Naive B cell (primary cell): ENCODE measurements at regions not wholly inside any gene's neighbourhood (a gene's known extent, or its start where the extent isn't known, plus 50 kb on each side); places are given as distances from the start of the nearest gene placed in this dataset.

Experiments used
- ATAC-seq, 2 donors: fragments of 150-1000 bp; cut with Tn5 transposase; 2 replicates each; pipeline ENCODE4 v1.10.0; 2021; ENCODE audit warnings: low read depth in 2 of 2, mild to moderate bottlenecking in 2 of 2, moderate library complexity in 2 of 2
- DNase-seq: peaks from one replicate; pipeline ENCODE4 v3.0.0; 2022
- H3K27ac Mint-ChIP-seq, 6 donors: one replicate each; pipeline ENCODE4 v1.8.0; 2020 to 2022; ENCODE audit warnings: mild to moderate bottlenecking in 6 of 6, mixed read lengths in 6 of 6, moderate library complexity in 5 of 6, inconsistent platforms in 2 of 6
- H3K27me3 Mint-ChIP-seq, 3 donors: one replicate each; pipeline ENCODE4 v1.8.0; 2021 to 2022; ENCODE audit warnings: mixed read lengths in 3 of 3, mild to moderate bottlenecking in 1 of 3
- H3K36me3 Mint-ChIP-seq, 2 donors: one replicate each; pipeline ENCODE4 v1.8.0; 2020 to 2022; ENCODE audit warnings: mixed read lengths in 2 of 2, inconsistent platforms in 1 of 2, mild to moderate bottlenecking in 1 of 2
- H3K4me1 Mint-ChIP-seq, 3 donors: one replicate each; pipeline ENCODE4 v1.8.0; 2020 to 2022; ENCODE audit warnings: mixed read lengths in 3 of 3, inconsistent platforms in 1 of 3, mild to moderate bottlenecking in 1 of 3, moderate library complexity in 1 of 3
- H3K4me3 Mint-ChIP-seq, 8 donors: one replicate each; pipeline ENCODE4 v1.8.0; 2020 to 2022; ENCODE audit warnings: mild to moderate bottlenecking in 8 of 8, mixed read lengths in 8 of 8, moderate library complexity in 8 of 8, inconsistent platforms in 2 of 8
- H3K9me3 Mint-ChIP-seq, 7 donors: one replicate each; pipeline ENCODE4 v1.8.0; 2020 to 2022; ENCODE audit warnings: mixed read lengths in 7 of 7, mild to moderate bottlenecking in 5 of 7, inconsistent platforms in 2 of 7, moderate library complexity in 1 of 7

- H3K4me1 Mint-ChIP-seq: peaks cover 0 to 18% (median 13%) of the 10 kb centered on the region in 3 donors
- H3K9me3 Mint-ChIP-seq: no peaks in the 10 kb centered on the region
- H3K4me3 Mint-ChIP-seq: no peak overlapping the region
- DNase-seq (no peak), ATAC-seq (no peak)
- H3K27ac Mint-ChIP-seq: peak overlapping the region in 3 of 6 donors; percentile 3 to 60 (median 3)
- no peaks in the 10 kb centered on the region for H3K36me3 Mint-ChIP-seq
- H3K27me3 Mint-ChIP-seq: no peaks in the 10 kb centered on the region
Observed at GRCh38 chr10:3866332-3866731, 81.3 kb upstream of the KLF6 start.

GRCh38 chr10:3865565-3865964 is 80.6 kb upstream of the KLF6 start:
- Mint-ChIP-seq H3K36me3 (no peaks in the 10 kb centered on the region), H3K4me3 (no peak overlapping the region), H3K27me3 (no peaks in the 10 kb centered on the region)

DNA sequence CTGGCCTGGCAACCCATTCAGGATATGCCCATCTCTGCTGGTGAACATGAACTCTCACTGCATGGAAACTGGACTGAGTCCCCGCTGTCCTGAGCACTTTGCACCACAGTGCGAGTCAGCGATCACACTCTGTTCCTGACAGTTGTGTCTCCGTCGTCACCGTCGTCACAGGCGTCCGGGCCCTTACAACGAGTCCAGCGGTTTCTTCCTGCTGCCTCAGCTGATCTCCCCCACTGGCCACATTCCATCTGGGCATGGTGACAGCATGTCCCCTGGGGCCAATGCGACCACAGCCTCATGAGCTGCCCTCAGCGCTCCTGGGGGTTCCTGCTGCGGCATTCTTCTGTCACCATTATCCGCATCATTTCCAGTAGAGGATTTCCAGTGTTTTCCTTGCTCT is 76.8 kb upstream of the KLF6 start:
- H3K27ac Mint-ChIP-seq: peak overlapping the region in 1 of 6 donors; percentile 68
- H3K36me3 Mint-ChIP-seq: no peaks in the 10 kb centered on the region
- no peak overlapping the region for H3K4me3 Mint-ChIP-seq
- peaks cover 0 to 3% (median 0%) of the 10 kb centered on the region in 3 donors for H3K4me1 Mint-ChIP-seq
- H3K9me3 Mint-ChIP-seq: no peaks in the 10 kb centered on the region
- no peak for ATAC-seq
- H3K27me3 Mint-ChIP-seq: no peaks in the 10 kb centered on the region
- DNase-seq: no peak

More at GRCh38 chr10:3865565-3865964, 80.6 kb upstream of the KLF6 start:
- DNase-seq (no peak), ATAC-seq (no peak)
- Mint-ChIP-seq H3K27ac (no peak overlapping the region), H3K4me1 (peaks cover 0 to 17% (median 13%) of the 10 kb centered on the region in 3 donors), H3K9me3 (no peaks in the 10 kb centered on the region)

- H3K27me3 Mint-ChIP-seq: no peaks in the 10 kb centered on the region
- no peak for ATAC-seq
- peaks cover 0 to 3% (median 0%) of the 10 kb centered on the region in 3 donors for H3K4me1 Mint-ChIP-seq
- H3K36me3 Mint-ChIP-seq: no peaks in the 10 kb centered on the region
- DNase-seq: no peak
- H3K4me3 Mint-ChIP-seq: no peak overlapping the region
- no peaks in the 10 kb centered on the region for H3K9me3 Mint-ChIP-seq
- no peak overlapping the region for H3K27ac Mint-ChIP-seq
Observed at GRCh38 chr10:3858051-3858845, 73.2 kb upstream of the KLF6 start.

GRCh38 chr10:3857318-3857717 is 72.3 kb upstream of the KLF6 start:
- DNase-seq: no peak
- H3K27ac Mint-ChIP-seq: no peak overlapping the region

GRCh38 chr10:3856593-3856992 is 71.6 kb upstream of the KLF6 start:
- Mint-ChIP-seq H3K4me3 (no peak overlapping the region), H3K27ac (peak overlapping the region in 2 of 6 donors; percentile 10 to 78)
- no peak for ATAC-seq

More at GRCh38 chr10:3857318-3857717, 72.3 kb upstream of the KLF6 start:
- Mint-ChIP-seq H3K4me1 (peaks cover 0 to 3% (median 0%) of the 10 kb centered on the region in 3 donors), H3K27me3 (no peaks in the 10 kb centered on the region), H3K9me3 (no peaks in the 10 kb centered on the region), H3K4me3 (no peak overlapping the region), H3K36me3 (no peaks in the 10 kb centered on the region)
- ATAC-seq: no peak

DNA sequence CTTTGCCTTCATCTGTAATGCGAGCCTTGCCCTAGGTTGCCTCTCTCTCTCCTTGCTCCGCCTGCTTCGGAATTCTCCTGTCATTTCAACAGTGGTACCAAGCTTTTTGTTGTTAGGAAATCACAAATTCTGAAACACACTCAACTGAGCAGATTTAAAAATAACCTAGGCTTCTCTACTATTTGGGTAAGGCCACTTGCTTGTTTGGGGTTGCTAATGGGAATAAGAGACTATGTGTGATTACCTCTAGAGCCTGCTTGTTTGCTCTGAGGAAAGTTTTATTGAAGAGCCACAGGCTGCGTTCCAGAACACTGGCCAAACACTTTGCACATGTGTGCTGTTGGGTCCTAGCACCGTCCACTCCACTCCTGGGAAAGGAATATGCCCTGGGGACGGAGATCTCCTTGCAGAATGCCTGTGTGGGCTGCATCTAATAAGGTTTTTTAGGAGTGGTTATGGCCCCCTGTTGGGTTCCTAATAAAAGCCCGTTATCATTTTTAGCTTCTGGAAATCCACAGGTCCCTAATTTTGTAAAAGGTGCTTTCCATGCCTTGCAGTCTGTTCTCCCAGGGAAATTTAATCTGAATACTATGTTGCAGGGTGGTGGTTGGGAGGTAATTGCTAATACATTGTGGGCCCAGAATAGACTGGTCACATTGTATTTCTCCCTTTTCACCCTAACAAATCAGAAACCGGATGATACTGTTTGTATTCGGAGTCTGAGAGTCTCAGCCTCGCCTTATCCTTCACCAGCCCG is 68.7 kb upstream of the KLF6 start:
- H3K27me3 Mint-ChIP-seq: no peaks in the 10 kb centered on the region
- DNase-seq (no peak), ATAC-seq (no peak)
- H3K36me3 Mint-ChIP-seq: no peaks in the 10 kb centered on the region
- peak overlapping the region in 3 of 6 donors; percentile 21 to 79 (median 64) for H3K27ac Mint-ChIP-seq
- H3K4me1 Mint-ChIP-seq: peaks cover 17 to 24% (median 19%) of the 10 kb centered on the region in 3 donors
- H3K9me3 Mint-ChIP-seq: no peaks in the 10 kb centered on the region
- H3K4me3 Mint-ChIP-seq: peak overlapping the region in 1 of 8 donors; percentile 29

More at GRCh38 chr10:3856593-3856992, 71.6 kb upstream of the KLF6 start:
- no peaks in the 10 kb centered on the region for H3K9me3 Mint-ChIP-seq
- H3K4me1 Mint-ChIP-seq: peaks cover 5 to 6% (median 5%) of the 10 kb centered on the region in 3 donors
- H3K36me3 Mint-ChIP-seq: no peaks in the 10 kb centered on the region
- no peaks in the 10 kb centered on the region for H3K27me3 Mint-ChIP-seq
- no peak for DNase-seq

GRCh38 chr10:3853016-3853415 is 68.0 kb upstream of the KLF6 start:
- Mint-ChIP-seq H3K27ac (peak overlapping the region in 1 of 6 donors; percentile 27), H3K4me3 (no peak overlapping the region), H3K9me3 (no peaks in the 10 kb centered on the region), H3K4me1 (peaks cover 17 to 24% (median 19%) of the 10 kb centered on the region in 3 donors), H3K36me3 (no peaks in the 10 kb centered on the region), H3K27me3 (no peaks in the 10 kb centered on the region)
- DNase-seq (no peak), ATAC-seq (no peak)

DNA sequence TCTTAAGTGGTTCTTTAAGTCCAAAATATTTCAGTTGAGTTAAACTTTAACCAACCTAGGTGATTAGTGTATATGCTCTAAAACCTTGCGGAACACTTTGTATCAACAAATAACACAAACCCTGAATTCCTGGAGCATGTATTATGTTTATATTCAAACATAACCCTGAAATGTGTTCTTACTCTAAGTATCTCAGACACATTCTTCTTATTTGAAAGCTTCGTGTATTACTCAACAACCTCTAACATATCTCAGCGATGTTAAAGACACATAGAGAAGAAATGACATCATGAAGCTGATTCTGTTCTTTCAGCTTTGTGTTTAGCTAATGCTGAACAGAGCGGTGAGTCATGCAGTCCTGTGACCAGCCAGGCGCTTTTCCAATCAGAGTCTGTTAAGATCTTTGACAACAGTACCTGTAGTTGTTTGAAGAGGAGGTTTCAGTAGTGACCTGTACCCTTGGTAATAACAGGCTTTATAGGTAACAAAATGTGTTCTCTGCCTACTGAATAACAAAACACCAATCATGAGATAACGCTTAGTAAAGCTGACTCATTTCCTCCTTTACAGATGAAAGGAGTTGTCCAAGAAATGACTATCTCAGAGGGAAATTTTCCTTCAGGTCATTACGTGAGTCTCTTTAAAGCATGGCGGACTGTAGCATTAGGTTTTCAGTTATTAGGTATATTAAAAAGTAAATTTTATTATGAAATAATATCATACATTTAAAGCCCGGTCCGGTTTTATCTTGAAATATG is 67.3 kb upstream of the KLF6 start:
- Mint-ChIP-seq H3K4me1 (peaks cover 17 to 24% (median 19%) of the 10 kb centered on the region in 3 donors), H3K9me3 (no peaks in the 10 kb centered on the region), H3K27ac (peak overlapping the region in 3 of 6 donors; percentile 36 to 86 (median 38)), H3K4me3 (no peak overlapping the region), H3K27me3 (no peaks in the 10 kb centered on the region), H3K36me3 (no peaks in the 10 kb centered on the region)
- ATAC-seq (peak; percentile 26 to 52), DNase-seq (no peak)

GRCh38 chr10:3850999-3851937 is 66.3 kb upstream of the KLF6 start:
- ATAC-seq (peak; percentile 91 to 96), DNase-seq (peak; percentile 53)
- Mint-ChIP-seq H3K27me3 (no peaks in the 10 kb centered on the region), H3K4me1 (peaks cover 17 to 24% (median 19%) of the 10 kb centered on the region in 3 donors), H3K4me3 (peak overlapping the region in 5 of 8 donors; percentile 1 to 74 (median 42)), H3K9me3 (no peaks in the 10 kb centered on the region), H3K27ac (peak overlapping the region; percentile 33 to 92 (median 79)), H3K36me3 (no peaks in the 10 kb centered on the region)

DNA sequence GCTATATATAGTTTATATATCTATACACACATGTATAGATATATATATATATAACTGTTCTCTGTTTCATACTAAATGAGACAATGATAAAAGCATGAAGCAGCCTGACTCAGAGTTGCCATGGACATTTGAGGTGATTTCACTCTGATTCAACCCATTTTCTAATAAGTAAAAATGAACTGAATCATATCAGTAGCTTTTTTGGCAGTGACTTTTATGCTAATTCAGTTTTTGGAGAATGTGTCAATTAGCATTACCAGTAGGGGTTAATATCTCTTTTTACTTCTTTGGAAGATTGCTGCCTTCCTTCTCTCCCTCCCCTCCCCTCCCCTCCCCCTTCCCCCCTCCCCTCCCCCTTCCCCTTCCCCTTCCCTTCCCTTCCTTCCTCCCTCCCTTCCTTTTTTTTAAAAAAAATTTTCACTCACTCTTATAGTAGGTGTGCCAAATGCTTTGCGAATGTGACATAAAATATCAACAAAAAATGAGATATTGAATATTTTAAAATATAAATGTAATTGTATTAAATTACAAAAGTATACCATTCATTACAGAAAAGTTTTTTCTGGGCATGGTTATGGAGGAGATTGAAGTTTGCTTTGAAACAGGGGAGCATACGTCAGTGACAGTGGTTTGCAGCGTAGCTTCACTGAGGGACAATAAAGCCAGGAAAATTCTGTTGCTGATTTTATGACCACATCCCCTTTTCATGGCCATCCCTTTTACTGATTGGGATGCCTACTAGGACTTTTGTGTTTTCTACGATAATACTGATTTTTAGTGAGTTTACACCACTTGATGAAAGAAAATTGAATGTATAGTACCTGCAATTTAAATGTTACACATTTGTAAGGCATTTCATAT is 64.0 kb upstream of the KLF6 start:
- H3K27ac Mint-ChIP-seq: peak overlapping the region in 1 of 6 donors; percentile 10
- peaks cover 17 to 24% (median 19%) of the 10 kb centered on the region in 3 donors for H3K4me1 Mint-ChIP-seq
- H3K27me3 Mint-ChIP-seq: no peaks in the 10 kb centered on the region
- DNase-seq: no peak
- no peaks in the 10 kb centered on the region for H3K36me3 Mint-ChIP-seq
- H3K4me3 Mint-ChIP-seq: no peak overlapping the region
- no peak for ATAC-seq
- no peaks in the 10 kb centered on the region for H3K9me3 Mint-ChIP-seq
